D721Med (cell line): ENCODE measurements at regions not wholly inside any gene's neighbourhood (a gene's known extent, or its start where the extent isn't known, plus 50 kb on each side); places are given as distances from the start of the nearest gene placed in this dataset.

Experiments used
- DNase-seq: peaks from one replicate; pipeline ENCODE4 v3.0.0; 2011; ENCODE audit warnings: low spot score; ENCODE audit not compliant: insufficient read length
- FAIRE-seq: peaks from 2 replicates; lab custom pipeline; 2011; peaks lifted over from hg19 to GRCh38; lab: Jason Lieb, UNC
- CTCF ChIP-seq: IDR thresholded peaks from 2 replicates; pipeline ENCODE4 v1.5.1; 2012; ENCODE audit warnings: mild to moderate bottlenecking, control low read depth; ENCODE audit not compliant: insufficient read depth; ENCODE audit errors: missing control alignments

GRCh38 chr2:207478572-207478971 is 51.2 kb upstream of the CREB1 start:
- FAIRE-seq (no peak), DNase-seq (no peak)
- no peak for TF ChIP-seq CTCF

- no peak for TF ChIP-seq CTCF
- FAIRE-seq = no peak
Measured at GRCh38 chr2:207479198-207479785, 50.5 kb upstream of the CREB1 start.

More at GRCh38 chr2:207479198-207479785, 50.5 kb upstream of the CREB1 start:
- DNase-seq = no peak
